OCI-LY7 (cell line): ENCODE measurements at regions not wholly inside any gene's neighbourhood (a gene's known extent, or its start where the extent isn't known, plus 50 kb on each side); places are given as distances from the start of the nearest gene placed in this dataset.

Experiments
- BruUV-seq: library from RNA; stranded (reverse); fragments of 400-500 nt; replicated peaks from 2 replicates; lab custom pipeline; 2021; lab: Mats Ljungman, UMichigan
- CTCF ChIA-PET: fragments of 300-600 bp; sonication (Branson Sonifier 250); formaldehyde crosslinking; loops from one replicate; lab custom pipeline; 2022; ENCODE audit warnings: antibody characterized with exemption; ENCODE audit not compliant: unreplicated experiment; lab: Charles Lee
- POLR2A ChIA-PET: fragments of 300-600 bp; sonication (Branson Sonifier 250); formaldehyde crosslinking; loops from one replicate; lab custom pipeline; 2022; ENCODE audit warnings: antibody characterized with exemption; lab: Charles Lee
- DNase-seq: peaks from one replicate; pipeline ENCODE4 v3.0.0-alpha.2; 2015; ENCODE audit warnings: low spot score
- H2AFZ ChIP-seq: fragments of 200-600 bp; sonication (generic), shearing (Covaris generic); 2 replicates; pipeline ENCODE4 v1.6.1; 2014; ENCODE audit warnings: mild to moderate bottlenecking, antibody characterized with exemption, low read length, moderate library complexity
- H3K27ac ChIP-seq: fragments of 200-600 bp; sonication (generic); 2 replicates; pipeline ENCODE4 v1.5.1; 2014; ENCODE audit warnings: mixed run types, low read depth, mild to moderate bottlenecking, moderate library complexity, low read length, inconsistent platforms; ENCODE audit not compliant: poor library complexity, severe bottlenecking
- H3K36me3 ChIP-seq: fragments of 200-600 bp; sonication (generic); 2 replicates; pipeline ENCODE4 v1.6.1; 2014; ENCODE audit warnings: mild to moderate bottlenecking, antibody characterized with exemption, low read length, moderate library complexity, mixed read lengths; ENCODE audit not compliant: insufficient read depth
- H3K4me1 ChIP-seq: fragments of 200-600 bp; sonication (generic); 2 replicates; pipeline ENCODE4 v1.5.1; 2014; ENCODE audit warnings: mild to moderate bottlenecking, low read length; ENCODE audit not compliant: insufficient read depth, poor library complexity, severe bottlenecking
- H3K4me2 ChIP-seq: fragments of 200-600 bp; sonication (generic); 2 replicates; pipeline ENCODE4 v1.6.1; 2014; ENCODE audit warnings: mild to moderate bottlenecking, low read length
- H3K4me3 ChIP-seq: fragments of 200-600 bp; sonication (generic); 2 replicates; pipeline ENCODE4 v1.5.1; 2014; ENCODE audit warnings: mild to moderate bottlenecking, low read depth, low read length; ENCODE audit not compliant: poor library complexity, severe bottlenecking
- H3K79me2 ChIP-seq: fragments of 200-600 bp; sonication (generic); 2 replicates; pipeline ENCODE4 v1.6.1; 2016; ENCODE audit warnings: low read depth, mild to moderate bottlenecking, low read length, moderate library complexity, mixed read lengths; ENCODE audit not compliant: insufficient read depth
- H3K9me2 ChIP-seq: fragments of 200-600 bp; sonication (generic); 2 replicates; pipeline ENCODE4 v1.6.1; 2016; ENCODE audit warnings: mild to moderate bottlenecking, low read length, mixed read lengths; ENCODE audit not compliant: insufficient read depth
- H3K9me3 ChIP-seq: fragments of 200-600 bp; sonication (generic); 2 replicates; pipeline ENCODE4 v1.6.1; 2014; ENCODE audit warnings: mild to moderate bottlenecking, mixed run types, low read length, mixed read lengths
- H4K20me1 ChIP-seq: fragments of 200-600 bp; sonication (generic); 2 replicates; pipeline ENCODE4 v1.6.1; 2014; ENCODE audit warnings: mild to moderate bottlenecking, antibody characterized with exemption, low read length, moderate library complexity, mixed read lengths; ENCODE audit not compliant: insufficient read depth
- EZH2phosphoT487 ChIP-seq: fragments of 200-600 bp; sonication (generic); IDR thresholded peaks from 2 replicates; pipeline ENCODE4 v1.6.1; 2018; ENCODE audit warnings: low read depth, borderline replicate concordance, mild to moderate bottlenecking, mixed run types, antibody characterized with exemption, low read length, moderate library complexity, mixed read lengths
- intact Hi-C: fragments of 100-400 bp; cut with micrococcal nuclease; formaldehyde crosslinking; loops from one replicate; pipeline ENCODE4 v1.10.0; 2022; ENCODE audit not compliant: unreplicated experiment
- TF ChIP-seq, protein P1 (sequence below): fragments of 200-600 bp; sonication (generic); conservative IDR thresholded peaks from 2 replicates; pipeline ENCODE4 v1.5.1; 2014; ENCODE audit warnings: mild to moderate bottlenecking, antibody characterized with exemption, low read length, moderate library complexity, mixed read lengths

DNA sequence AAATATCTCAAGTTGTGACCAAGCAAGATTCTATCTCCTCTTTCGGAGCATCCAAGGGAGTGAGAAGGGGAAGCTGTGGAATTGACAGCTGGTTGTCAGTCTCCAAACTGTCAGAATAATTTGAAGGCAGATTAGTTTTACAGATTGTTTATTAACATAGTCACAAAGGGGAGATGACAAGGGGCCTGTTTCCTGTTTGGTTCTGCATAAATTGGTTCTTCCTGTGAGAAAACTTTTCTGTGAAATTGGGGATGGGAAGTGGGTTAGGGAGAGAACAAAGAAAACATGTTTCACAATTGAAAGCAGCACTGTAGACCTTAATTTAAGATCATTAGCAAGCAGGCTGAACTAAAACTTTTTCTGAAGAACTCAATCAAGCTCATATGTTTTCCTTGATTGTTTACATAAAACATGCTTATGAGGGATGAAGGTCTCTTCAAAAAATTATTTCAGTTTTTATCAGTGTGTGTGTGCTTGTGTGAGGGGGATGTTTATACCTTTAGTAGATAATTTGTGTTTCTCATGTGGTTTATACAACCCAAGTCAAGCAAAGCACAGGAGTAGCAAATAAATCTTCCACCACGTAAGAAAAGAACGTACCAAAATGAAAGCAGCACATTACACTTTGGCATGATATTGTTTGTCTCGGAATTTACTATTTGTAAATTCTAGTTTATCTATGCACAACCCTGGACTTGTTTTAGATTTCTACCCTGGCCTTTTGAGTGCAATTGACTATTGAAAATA lies 604.9 kb upstream of the CDH2 start:
- intact Hi-C loops = no loop called here
- Histone ChIP-seq H2AFZ (no peak overlapping the region), H3K4me3 (no peak overlapping the region), H3K79me2 (no peaks in the 10 kb centered on the region), H3K27ac (no peak overlapping the region), H3K9me3 (no peaks in the 10 kb centered on the region), H3K9me2 (no peaks in the 10 kb centered on the region), H3K4me2 (no peak overlapping the region), H3K4me1 (no peaks in the 10 kb centered on the region), H4K20me1 (no peaks in the 10 kb centered on the region), H3K36me3 (no peaks in the 10 kb centered on the region)
- CTCF ChIA-PET = no interaction called here
- TF ChIP-seq EZH2phosphoT487 = no peak
- TF ChIP-seq, protein P1, sequence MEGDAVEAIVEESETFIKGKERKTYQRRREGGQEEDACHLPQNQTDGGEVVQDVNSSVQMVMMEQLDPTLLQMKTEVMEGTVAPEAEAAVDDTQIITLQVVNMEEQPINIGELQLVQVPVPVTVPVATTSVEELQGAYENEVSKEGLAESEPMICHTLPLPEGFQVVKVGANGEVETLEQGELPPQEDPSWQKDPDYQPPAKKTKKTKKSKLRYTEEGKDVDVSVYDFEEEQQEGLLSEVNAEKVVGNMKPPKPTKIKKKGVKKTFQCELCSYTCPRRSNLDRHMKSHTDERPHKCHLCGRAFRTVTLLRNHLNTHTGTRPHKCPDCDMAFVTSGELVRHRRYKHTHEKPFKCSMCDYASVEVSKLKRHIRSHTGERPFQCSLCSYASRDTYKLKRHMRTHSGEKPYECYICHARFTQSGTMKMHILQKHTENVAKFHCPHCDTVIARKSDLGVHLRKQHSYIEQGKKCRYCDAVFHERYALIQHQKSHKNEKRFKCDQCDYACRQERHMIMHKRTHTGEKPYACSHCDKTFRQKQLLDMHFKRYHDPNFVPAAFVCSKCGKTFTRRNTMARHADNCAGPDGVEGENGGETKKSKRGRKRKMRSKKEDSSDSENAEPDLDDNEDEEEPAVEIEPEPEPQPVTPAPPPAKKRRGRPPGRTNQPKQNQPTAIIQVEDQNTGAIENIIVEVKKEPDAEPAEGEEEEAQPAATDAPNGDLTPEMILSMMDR = no peak
- POLR2A ChIA-PET = interaction anchor here (0.7 kb wide), 1 partner anchor 44 kb away, joined by 3 read pairs; no protein-coding TSS in a partner anchor
- no peak for DNase-seq
- BruUV-seq = no TSS peak

DNA sequence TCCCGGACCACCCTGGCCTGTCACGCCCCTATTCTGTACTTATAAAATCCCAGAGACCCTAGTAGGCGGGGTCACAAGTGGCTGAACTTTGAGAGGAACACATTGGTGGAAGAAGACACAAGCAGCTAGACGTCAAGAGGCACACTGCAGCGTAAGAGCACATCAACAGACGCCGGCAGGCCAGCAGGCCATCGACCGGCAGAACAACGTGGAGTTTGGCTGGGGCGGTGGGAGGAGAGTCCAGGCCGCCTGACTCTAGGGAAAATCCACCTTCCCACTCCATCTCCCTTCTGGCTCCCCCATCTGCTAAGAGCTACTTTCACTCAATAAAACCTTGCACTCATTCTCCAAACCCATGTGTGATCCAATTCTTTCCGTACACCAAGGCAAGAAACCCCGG lies 601.8 kb upstream of the CDH2 start:
- POLR2A ChIA-PET = interaction anchor here (1.1 kb wide), 1 partner anchor 14 kb away, joined by 4 read pairs; no protein-coding TSS in a partner anchor
- intact Hi-C loops = no loop called here
- no peak for TF ChIP-seq EZH2phosphoT487
- TF ChIP-seq, protein P1 = no peak
- H3K4me3 ChIP-seq = no peak overlapping the region
- H2AFZ ChIP-seq = no peak overlapping the region
- no peaks in the 10 kb centered on the region for H4K20me1 ChIP-seq
- H3K79me2 ChIP-seq = no peaks in the 10 kb centered on the region
- H3K27ac ChIP-seq = no peak overlapping the region
- no peak for DNase-seq
- no peaks in the 10 kb centered on the region for H3K4me1 ChIP-seq
- CTCF ChIA-PET = no interaction called here
- no peak overlapping the region for H3K4me2 ChIP-seq
- H3K9me2 ChIP-seq = no peaks in the 10 kb centered on the region
- H3K9me3 ChIP-seq = no peaks in the 10 kb centered on the region
- no TSS peak for BruUV-seq
- no peaks in the 10 kb centered on the region for H3K36me3 ChIP-seq

DNA sequence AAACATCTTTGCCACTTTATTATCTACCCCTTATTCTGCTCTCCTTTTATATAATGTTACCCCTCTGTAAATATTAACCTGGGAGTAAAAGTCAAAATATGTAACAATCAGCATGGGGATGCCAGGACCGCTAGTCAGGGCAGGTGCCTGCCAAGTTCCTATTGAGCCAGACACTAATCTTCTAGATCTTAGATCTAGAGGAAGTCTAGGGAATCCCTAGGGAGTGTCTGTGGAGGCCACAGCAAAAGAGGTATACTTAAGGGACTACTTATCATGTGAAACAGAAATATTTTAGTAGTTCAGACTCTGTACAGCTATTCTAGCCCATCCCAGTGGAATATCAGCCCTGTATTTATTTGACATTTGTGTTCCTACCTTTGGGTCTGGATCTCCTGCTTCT lies 600.8 kb upstream of the CDH2 start:
- TF ChIP-seq, protein P1 = no peak
- ChIA-PET CTCF (no interaction called here), POLR2A (no interaction called here)
- Histone ChIP-seq H3K9me2 (no peaks in the 10 kb centered on the region), H3K4me3 (no peak overlapping the region), H2AFZ (no peak overlapping the region), H3K36me3 (no peaks in the 10 kb centered on the region), H3K27ac (no peak overlapping the region), H4K20me1 (no peaks in the 10 kb centered on the region), H3K4me1 (no peaks in the 10 kb centered on the region), H3K4me2 (no peak overlapping the region), H3K79me2 (no peaks in the 10 kb centered on the region), H3K9me3 (no peaks in the 10 kb centered on the region)
- intact Hi-C loops = no loop called here
- DNase-seq = no peak
- BruUV-seq = no TSS peak
